Activated T-cell treated with anti-CD3 and anti-CD28 coated beads, Interleukin-2, amount 50 U/mL, for 72 hours (primary cell): ENCODE measurements at regions not wholly inside any gene's neighbourhood (a gene's known extent, or its start where the extent isn't known, plus 50 kb on each side); places are given as distances from the start of the nearest gene placed in this dataset.
"Not testable (repeated sequence)": the region's sequence is repeated elsewhere in the genome, so short reads cannot be mapped to it uniquely, and the experiment has no call there.

Source experiments
- ATAC-seq, 2 donors: fragments of 150-1000 bp; cut with Tn5 transposase; replicated peaks in 1 of 2; 2 replicates each; pipeline ENCODE4 v1.10.0; 2021; ENCODE audit warnings: moderate library complexity in 2 of 2, mild to moderate bottlenecking in 1 of 2
- DNase-seq, 2 donors: peaks; one replicate each; pipeline ENCODE4 v3.0.0; 2021 to 2022; ENCODE audit warnings: mixed read lengths in 1 of 2
- H3K27ac Mint-ChIP-seq: one replicate; pipeline ENCODE4 v1.8.0; 2022; ENCODE audit warnings: mild to moderate bottlenecking, moderate library complexity, mixed read lengths
- H3K27me3 Mint-ChIP-seq: one replicate; pipeline ENCODE4 v1.8.0; 2022; ENCODE audit warnings: low read depth, mixed read lengths
- H3K36me3 Mint-ChIP-seq, 2 donors: one replicate each; pipeline ENCODE4 v1.8.0; 2022; ENCODE audit warnings: mixed read lengths in 2 of 2, mild to moderate bottlenecking in 1 of 2; ENCODE audit not compliant: insufficient read depth in 2 of 2
- H3K4me1 Mint-ChIP-seq: one replicate; pipeline ENCODE4 v1.8.0; 2022; ENCODE audit warnings: low read depth, mixed read lengths
- H3K4me3 Mint-ChIP-seq, 2 donors: one replicate each; pipeline ENCODE4 v1.8.0; 2022; ENCODE audit warnings: mild to moderate bottlenecking in 2 of 2, mixed read lengths in 2 of 2, moderate library complexity in 2 of 2
- H3K9me3 Mint-ChIP-seq, 2 donors: one replicate each; pipeline ENCODE4 v1.8.0; 2022; ENCODE audit warnings: mixed read lengths in 2 of 2

GRCh38 chr1:147348592-147348991 lies 106.1 kb downstream of the CHD1L start:
- not testable (repeated sequence) for H3K36me3 Mint-ChIP-seq, DNase-seq, ATAC-seq, H3K27ac Mint-ChIP-seq, H3K4me1 Mint-ChIP-seq, H3K9me3 Mint-ChIP-seq, H3K4me3 Mint-ChIP-seq
- peaks cover 32% of the 10 kb centered on the region for H3K27me3 Mint-ChIP-seq

GRCh38 chr1:147349533-147349932 lies 107.0 kb downstream of the CHD1L start:
- H3K27me3 Mint-ChIP-seq, result peaks cover 26% of the 10 kb centered on the region
- H3K36me3 Mint-ChIP-seq, result peaks cover 0 to 1% of the 10 kb centered on the region in 2 donors
- ATAC-seq (no peak), DNase-seq (no peak)
- H3K4me1 Mint-ChIP-seq, result no peaks in the 10 kb centered on the region
- H3K9me3 Mint-ChIP-seq, result peaks cover 1 to 4% of the 10 kb centered on the region in 2 donors
- H3K27ac Mint-ChIP-seq, result no peak overlapping the region
- H3K4me3 Mint-ChIP-seq, result no peak overlapping the region

GRCh38 chr1:147351140-147351835 lies 108.8 kb downstream of the CHD1L start:
- Mint-ChIP-seq H3K4me1 (no peaks in the 10 kb centered on the region), H3K27me3 (peaks cover 9% of the 10 kb centered on the region), H3K4me3 (no peak overlapping the region), H3K9me3 (peaks cover 1 to 2% of the 10 kb centered on the region in 2 donors), H3K27ac (no peak overlapping the region), H3K36me3 (peaks cover 0 to 1% of the 10 kb centered on the region in 2 donors)
- DNase-seq (no peak), ATAC-seq (no peak)

GRCh38 chr1:147377263-147378246 lies 135.1 kb downstream of the CHD1L start:
- DNase-seq (no peak), ATAC-seq (no peak)
- Mint-ChIP-seq H3K27me3 (peaks cover 11% of the 10 kb centered on the region), H3K27ac (no peak overlapping the region), H3K4me1 (no peaks in the 10 kb centered on the region), H3K36me3 (peaks cover 2 to 4% of the 10 kb centered on the region in 2 donors), H3K4me3 (no peak overlapping the region), H3K9me3 (peaks cover 0 to 2% of the 10 kb centered on the region in 2 donors)

- H3K27me3 Mint-ChIP-seq, result peaks cover 11% of the 10 kb centered on the region
- DNase-seq (no peak), ATAC-seq (no peak)
- no peak overlapping the region for H3K4me3 Mint-ChIP-seq
- H3K27ac Mint-ChIP-seq, result no peak overlapping the region
- H3K9me3 Mint-ChIP-seq, result no peaks in the 10 kb centered on the region
- no peaks in the 10 kb centered on the region for H3K36me3 Mint-ChIP-seq
- no peaks in the 10 kb centered on the region for H3K4me1 Mint-ChIP-seq
Measured at GRCh38 chr1:147379889-147380288, 137.4 kb downstream of the CHD1L start.

- Mint-ChIP-seq H3K9me3 (no peaks in the 10 kb centered on the region), H3K4me1 (peaks cover under 1% of the 10 kb centered on the region), H3K27me3 (peaks cover 19% of the 10 kb centered on the region), H3K4me3 (no peak overlapping the region), H3K27ac (no peak overlapping the region), H3K36me3 (no peaks in the 10 kb centered on the region)
- DNase-seq (no peak), ATAC-seq (peak in 1 of 2 donors; percentile 53)
Measured at GRCh38 chr1:147384804-147385203, 142.3 kb downstream of the CHD1L start.

GRCh38 chr1:147388969-147389368 lies 146.5 kb downstream of the CHD1L start:
- Mint-ChIP-seq H3K4me1 (peaks cover 5% of the 10 kb centered on the region), H3K27ac (no peak overlapping the region), H3K4me3 (no peak overlapping the region), H3K27me3 (peaks cover 24% of the 10 kb centered on the region), H3K36me3 (no peaks in the 10 kb centered on the region), H3K9me3 (no peaks in the 10 kb centered on the region)
- DNase-seq, result no peak
- no peak for ATAC-seq

- Mint-ChIP-seq H3K9me3 (no peaks in the 10 kb centered on the region), H3K27ac (no peak overlapping the region), H3K4me1 (peaks cover 5% of the 10 kb centered on the region), H3K27me3 (peaks cover 22% of the 10 kb centered on the region), H3K4me3 (no peak overlapping the region), H3K36me3 (no peaks in the 10 kb centered on the region)
- ATAC-seq (peak; percentile 32 to 35), DNase-seq (peak in 1 of 2 donors; percentile 6)
Measured at GRCh38 chr1:147389532-147390184, 147.2 kb downstream of the CHD1L start.

GRCh38 chr1:147390185-147390542 lies 147.7 kb downstream of the CHD1L start:
- no peaks in the 10 kb centered on the region for H3K36me3 Mint-ChIP-seq
- peaks cover 5% of the 10 kb centered on the region for H3K4me1 Mint-ChIP-seq
- DNase-seq (no peak), ATAC-seq (no peak)
- H3K27ac Mint-ChIP-seq, result no peak overlapping the region
- H3K9me3 Mint-ChIP-seq, result no peaks in the 10 kb centered on the region
- H3K27me3 Mint-ChIP-seq, result peaks cover 18% of the 10 kb centered on the region
- no peak overlapping the region for H3K4me3 Mint-ChIP-seq

GRCh38 chr1:147391114-147391513 lies 148.6 kb downstream of the CHD1L start:
- Mint-ChIP-seq H3K4me1 (peaks cover 5% of the 10 kb centered on the region), H3K4me3 (no peak overlapping the region)

GRCh38 chr1:147402326-147403045 lies 138.8 kb upstream of the BCL9 start:
- peaks cover 45% of the 10 kb centered on the region for H3K27me3 Mint-ChIP-seq
- not testable (repeated sequence) for DNase-seq, H3K27ac Mint-ChIP-seq, ATAC-seq, H3K9me3 Mint-ChIP-seq, H3K4me1 Mint-ChIP-seq, H3K4me3 Mint-ChIP-seq, H3K36me3 Mint-ChIP-seq

More at GRCh38 chr1:147391114-147391513, 148.6 kb downstream of the CHD1L start:
- no peak for DNase-seq
- Mint-ChIP-seq H3K27me3 (peaks cover 14% of the 10 kb centered on the region), H3K27ac (no peak overlapping the region), H3K9me3 (no peaks in the 10 kb centered on the region), H3K36me3 (no peaks in the 10 kb centered on the region)
- ATAC-seq, result no peak

- not testable (repeated sequence) for H3K27ac Mint-ChIP-seq, H3K4me3 Mint-ChIP-seq, H3K36me3 Mint-ChIP-seq, ATAC-seq, H3K9me3 Mint-ChIP-seq, DNase-seq, H3K4me1 Mint-ChIP-seq
- H3K27me3 Mint-ChIP-seq, result peaks cover 30% of the 10 kb centered on the region
Measured at GRCh38 chr1:147404344-147404743, 137.0 kb upstream of the BCL9 start.
